IMR-90 (cell line): ENCODE measurements at regions not wholly inside any gene's neighbourhood (a gene's known extent, or its start where the extent isn't known, plus 50 kb on each side); places are given as distances from the start of the nearest gene placed in this dataset.

ENCODE experiments used
- ATAC-seq: fragments of 200-7000 bp; cut with Tn5 transposase; 2 replicates; pipeline ENCODE4 v1.9.1; 2020; ENCODE audit warnings: low read depth, mild to moderate bottlenecking, moderate library complexity
- BruUV-seq: library from RNA; stranded (reverse); fragments of 400-500 nt; replicated peaks from 2 replicates; lab custom pipeline; 2021; lab: Mats Ljungman, UMichigan
- CTCF ChIA-PET: fragments of 300-600 bp; formaldehyde crosslinking; extraction: SDS; loops from one replicate; lab custom pipeline; 2021; ENCODE audit warnings: antibody characterized with exemption; lab: Yijun Ruan, JAX
- POLR2A ChIA-PET: fragments of 300-600 bp; sonication (Branson Sonifier 250); formaldehyde crosslinking; loops from one replicate; lab custom pipeline; 2022; ENCODE audit warnings: antibody characterized with exemption; ENCODE audit not compliant: unreplicated experiment; lab: Charles Lee
- DNase-seq: peaks from one replicate; pipeline ENCODE4 v3.0.0; 2013
- H2AFZ ChIP-seq: replicated peaks from 2 replicates; pipeline ENCODE3; 2013; ENCODE audit warnings: low read length, mild to moderate bottlenecking; ENCODE audit not compliant: poor library complexity
- H2AK5ac ChIP-seq: 2 replicates; pipeline ENCODE4 v1.6.1; 2013; ENCODE audit warnings: low read depth, low read length, inconsistent platforms
- H2AK9ac ChIP-seq: replicated peaks from 2 replicates; pipeline ENCODE3; 2013; ENCODE audit warnings: mild to moderate bottlenecking, low read depth, low read length, moderate library complexity; ENCODE audit not compliant: poor library complexity
- H2BK120ac ChIP-seq: 2 replicates; pipeline ENCODE4 v1.6.1; 2013; ENCODE audit warnings: low read depth, low read length, inconsistent platforms
- H2BK15ac ChIP-seq: 3 replicates; pipeline ENCODE4 v1.6.1; 2013; ENCODE audit warnings: low read depth, low read length, inconsistent platforms
- H2BK20ac ChIP-seq: 2 replicates; pipeline ENCODE4 v1.6.1; 2013; ENCODE audit warnings: low read depth, mild to moderate bottlenecking, inconsistent platforms, low read length, moderate library complexity
- H2BK5ac ChIP-seq: 2 replicates; pipeline ENCODE4 v1.6.1; 2013; ENCODE audit warnings: mild to moderate bottlenecking, low read depth, low read length, inconsistent platforms; ENCODE audit not compliant: poor library complexity, severe bottlenecking
- H3K14ac ChIP-seq: replicated peaks from 2 replicates; pipeline ENCODE4 v1.6.1; 2013; ENCODE audit warnings: low read depth, low read length, inconsistent platforms
- H3K18ac ChIP-seq: 2 replicates; pipeline ENCODE4 v1.6.1; 2013; ENCODE audit warnings: low read depth, low read length, control low read depth
- H3K23ac ChIP-seq: 2 replicates; pipeline ENCODE4 v1.6.1; 2013; ENCODE audit warnings: low read depth, low read length, inconsistent platforms
- H3K27ac ChIP-seq: 2 replicates; pipeline ENCODE4 v1.5.1; 2013; ENCODE audit warnings: mild to moderate bottlenecking, control low read depth, low read length; ENCODE audit not compliant: insufficient read depth
- H3K27me3 ChIP-seq: 2 replicates; pipeline ENCODE4 v1.6.1; 2013; ENCODE audit warnings: low read length; ENCODE audit not compliant: control insufficient read depth, insufficient read depth
- H3K36me3 ChIP-seq: 2 replicates; pipeline ENCODE4 v1.6.1; 2013; ENCODE audit warnings: low read length, mixed read lengths; ENCODE audit not compliant: control insufficient read depth, insufficient read depth
- H3K4ac ChIP-seq: 2 replicates; pipeline ENCODE4 v1.6.1; 2013; ENCODE audit warnings: low read depth, low read length, inconsistent platforms
- H3K4me1 ChIP-seq: 2 replicates; pipeline ENCODE4 v1.6.1; 2013; ENCODE audit warnings: low read length, mixed read lengths; ENCODE audit not compliant: control insufficient read depth, insufficient read depth
- H3K4me2 ChIP-seq: 2 replicates; pipeline ENCODE4 v1.6.1; 2013; ENCODE audit warnings: low read depth, mild to moderate bottlenecking, control low read depth, low read length, moderate library complexity
- H3K4me3 ChIP-seq: 2 replicates; pipeline ENCODE4 v1.5.1; 2013; ENCODE audit warnings: low read depth, mild to moderate bottlenecking, control low read depth, low read length, moderate library complexity; ENCODE audit not compliant: insufficient read depth
- H3K56ac ChIP-seq: 2 replicates; pipeline ENCODE4 v1.6.1; 2013; ENCODE audit warnings: low read length, inconsistent platforms; ENCODE audit not compliant: insufficient read depth; ENCODE audit errors: extremely low read depth
- H3K79me1 ChIP-seq, 2 experiments: 2 replicates each; pipeline ENCODE4 v1.6.1; 2013; ENCODE audit warnings: low read length in 2 of 2, inconsistent platforms in 1 of 2, low read depth in 1 of 2
- H3K9ac ChIP-seq: 2 replicates; pipeline ENCODE4 v1.6.1; 2013; ENCODE audit warnings: low read depth, low read length, control low read depth
- H3K9me1 ChIP-seq: 2 replicates; pipeline ENCODE4 v1.6.1; 2013; ENCODE audit warnings: low read length, inconsistent platforms; ENCODE audit not compliant: insufficient read depth
- H3K9me3 ChIP-seq: 2 replicates; pipeline ENCODE4 v1.6.1; 2013; ENCODE audit warnings: low read length; ENCODE audit not compliant: control insufficient read depth, insufficient read depth
- H4K20me1 ChIP-seq: 2 replicates; pipeline ENCODE4 v1.6.1; 2013; ENCODE audit warnings: low read length, inconsistent platforms; ENCODE audit not compliant: insufficient read depth
- H4K5ac ChIP-seq: 2 replicates; pipeline ENCODE4 v1.6.1; 2013; ENCODE audit warnings: mild to moderate bottlenecking, low read depth, low read length, control low read depth
- H4K8ac ChIP-seq, 2 experiments: 2 replicates each; pipeline ENCODE4 v1.6.1; 2013; ENCODE audit warnings: low read depth in 2 of 2, low read length in 2 of 2, control low read depth in 1 of 2, inconsistent platforms in 1 of 2
- H4K91ac ChIP-seq: 2 replicates; pipeline ENCODE4 v1.6.1; 2013; ENCODE audit warnings: low read depth, low read length, inconsistent platforms; ENCODE audit not compliant: insufficient read depth
- BHLHE40 ChIP-seq: fragments of 150-350 bp; IDR thresholded peaks from 2 replicates; pipeline ENCODE4 v1.6.1; 2016; ENCODE audit warnings: mild to moderate bottlenecking, low read depth, low read length
- CEBPB ChIP-seq: IDR thresholded peaks from 2 replicates; pipeline ENCODE4 v1.6.1; 2012; ENCODE audit warnings: low read depth, low read length, improper control_type of control experiment
- CHD1 ChIP-seq: IDR thresholded peaks from 2 replicates; pipeline ENCODE4 v1.6.1; 2012; ENCODE audit warnings: low read depth, low read length, improper control_type of control experiment
- FOS ChIP-seq: fragments of 150-350 bp; IDR thresholded peaks from 2 replicates; pipeline ENCODE4 v1.6.1; 2016; ENCODE audit warnings: low read depth, low read length
- MAFK ChIP-seq: IDR thresholded peaks from 2 replicates; pipeline ENCODE4 v1.6.1; 2012; ENCODE audit warnings: low read depth, low read length, improper control_type of control experiment
- MXI1 ChIP-seq: IDR thresholded peaks from 2 replicates; pipeline ENCODE4 v1.6.1; 2012; ENCODE audit warnings: low read depth, mild to moderate bottlenecking, low read length, moderate library complexity, borderline replicate concordance
- NFE2L2 ChIP-seq: fragments of 150-350 bp; IDR thresholded peaks from 2 replicates; pipeline ENCODE4 v1.6.1; 2016; ENCODE audit warnings: low read depth, mild to moderate bottlenecking, low read length
- POLR2A ChIP-seq: IDR thresholded peaks from 2 replicates; pipeline ENCODE4 v1.6.1; 2012; ENCODE audit warnings: mild to moderate bottlenecking, low read depth, low read length
- RAD21 ChIP-seq: IDR thresholded peaks from 2 replicates; pipeline ENCODE4 v1.6.1; 2012; ENCODE audit warnings: low read length, improper control_type of control experiment
- RCOR1 ChIP-seq: IDR thresholded peaks from 2 replicates; pipeline ENCODE4 v1.6.1; 2012; ENCODE audit warnings: mild to moderate bottlenecking, low read length, improper control_type of control experiment; ENCODE audit not compliant: insufficient replicate concordance
- RFX5 ChIP-seq: IDR thresholded peaks from 2 replicates; pipeline ENCODE4 v1.8.0; 2012; ENCODE audit warnings: low read depth, mild to moderate bottlenecking, low read length, moderate library complexity
- SMC3 ChIP-seq: fragments of 150-350 bp; IDR thresholded peaks from 2 replicates; pipeline ENCODE4 v1.6.1; 2016; ENCODE audit warnings: low read depth, mild to moderate bottlenecking, antibody characterized with exemption, low read length, moderate library complexity
- WGBS, 2 experiments: methylation state at CpG; one replicate each; pipeline versions ENCODE4 v1.1.5 to v1.1.7; 2013; ENCODE audit warnings: missing lambda C conversion rate in 2 of 2; ENCODE audit not compliant: insufficient read length in 1 of 2; ENCODE audit errors: extremely low coverage in 2 of 2; 5-methylcytosine and 5-hydroxymethylcytosine counted together
- dilution Hi-C: fragments of 300-500 bp; cut with HindIII; formaldehyde crosslinking; loops from one replicate; pipeline ENCODE4 v1.14.3; 2018; ENCODE audit warnings: low sequenced_read_pairs; ENCODE audit not compliant: unreplicated experiment
- in situ Hi-C: fragments of 300-500 bp; cut with MboI; formaldehyde crosslinking; loops from 3 replicates; pipeline ENCODE4 v1.14.3; 2019; ENCODE audit warnings: low sequenced_read_pairs, inconsistent platforms, mixed read lengths
- intact Hi-C: fragments of 100-400 bp; cut with micrococcal nuclease; formaldehyde crosslinking; loops from 2 replicates; pipeline ENCODE4 v1.10.0; 2022
- TF ChIP-seq, protein P1 (sequence below): fragments of 150-350 bp; IDR thresholded peaks from 2 replicates; pipeline ENCODE4 v1.6.1; 2017; ENCODE audit warnings: mild to moderate bottlenecking, antibody characterized with exemption, low read length, low read depth

DNA sequence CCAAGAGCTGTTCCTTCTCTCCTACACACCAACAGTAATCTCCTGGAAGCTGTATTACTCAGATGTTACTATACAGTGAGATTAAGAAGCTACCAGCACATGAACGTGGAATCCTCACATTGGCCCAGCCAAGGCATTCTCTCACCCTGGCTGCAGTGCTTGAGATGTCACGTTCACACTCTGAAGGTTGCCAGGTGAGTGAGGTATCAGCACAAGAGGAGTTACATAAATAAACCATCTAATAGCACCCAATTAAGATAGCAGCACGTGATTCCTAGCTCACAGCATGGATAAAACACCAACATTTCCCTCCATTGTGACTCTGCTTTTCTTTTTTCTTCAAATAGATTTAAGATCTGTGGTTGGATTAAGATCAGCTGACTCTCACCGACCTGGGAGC is 182.8 kb downstream of the PLPP3 start:
- DNase-seq (no peak), ATAC-seq (no peak)
- no peak overlapping the region for H3K56ac ChIP-seq
- H3K23ac ChIP-seq, result no peak overlapping the region
- H3K27me3 ChIP-seq, result no peaks in the 10 kb centered on the region
- no peak overlapping the region for H2AK5ac ChIP-seq
- no peak overlapping the region for H3K14ac ChIP-seq
- no TSS peak for BruUV-seq
- in situ Hi-C loops (no loop called here), intact Hi-C loops (no loop called here), dilution Hi-C loops (no loop called here)
- H3K18ac ChIP-seq, result no peak overlapping the region
- no peaks in the 10 kb centered on the region for H3K36me3 ChIP-seq
- no peak overlapping the region for H4K5ac ChIP-seq
- no peak overlapping the region for H3K9ac ChIP-seq
- no peaks in the 10 kb centered on the region for H3K79me1 ChIP-seq
- no peak overlapping the region for H3K4me3 ChIP-seq
- CTCF ChIA-PET, result no interaction called here
- H2BK5ac ChIP-seq, result no peak overlapping the region
- no peak overlapping the region for H3K4me2 ChIP-seq
- H2BK120ac ChIP-seq, result no peak overlapping the region
- H2BK20ac ChIP-seq, result no peak overlapping the region
- H4K91ac ChIP-seq, result no peak overlapping the region
- no CpG with 5 or more reads among the region's 4 CpGs for WGBS, 2 experiments
- H3K9me3 ChIP-seq, result no peaks in the 10 kb centered on the region
- H3K27ac ChIP-seq, result no peak overlapping the region
- TF ChIP-seq CHD1, result no peak
- no peak for TF ChIP-seq MXI1
- TF ChIP-seq RAD21, result no peak
- TF ChIP-seq CEBPB, result no peak
- no peak for TF ChIP-seq FOS
- TF ChIP-seq SMC3, result no peak
- no peak for TF ChIP-seq NFE2L2
- TF ChIP-seq RCOR1, result no peak
- TF ChIP-seq, protein P1, sequence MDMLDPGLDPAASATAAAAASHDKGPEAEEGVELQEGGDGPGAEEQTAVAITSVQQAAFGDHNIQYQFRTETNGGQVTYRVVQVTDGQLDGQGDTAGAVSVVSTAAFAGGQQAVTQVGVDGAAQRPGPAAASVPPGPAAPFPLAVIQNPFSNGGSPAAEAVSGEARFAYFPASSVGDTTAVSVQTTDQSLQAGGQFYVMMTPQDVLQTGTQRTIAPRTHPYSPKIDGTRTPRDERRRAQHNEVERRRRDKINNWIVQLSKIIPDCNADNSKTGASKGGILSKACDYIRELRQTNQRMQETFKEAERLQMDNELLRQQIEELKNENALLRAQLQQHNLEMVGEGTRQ, result no peak
- no peak for TF ChIP-seq MAFK
- no peak for TF ChIP-seq RFX5
- TF ChIP-seq POLR2A, result no peak
- no peak for TF ChIP-seq BHLHE40
- no peak overlapping the region for H2AK9ac ChIP-seq
- H3K9me1 ChIP-seq, result no peaks in the 10 kb centered on the region
- H4K20me1 ChIP-seq, result no peaks in the 10 kb centered on the region
- H2AFZ ChIP-seq, result no peak overlapping the region
- no peaks in the 10 kb centered on the region; the same call in 1 of the 2 replicates for H3K4me1 ChIP-seq
- POLR2A ChIA-PET, result no interaction called here
- H3K4ac ChIP-seq, result no peak overlapping the region
- H2BK15ac ChIP-seq, result no peak overlapping the region
- no peak overlapping the region for H4K8ac ChIP-seq
